Astrocyte (in vitro differentiated cells and primary cell): ENCODE measurements at regions not wholly inside any gene's neighbourhood (a gene's known extent, or its start where the extent isn't known, plus 50 kb on each side); places are given as distances from the start of the nearest gene placed in this dataset.

Source experiments
- CTCF ChIP-seq: IDR thresholded peaks from 2 replicates; pipeline ENCODE4 v1.5.1; 2011; ENCODE audit warnings: low read depth, mild to moderate bottlenecking, inconsistent platforms, low read length, moderate library complexity; ENCODE audit not compliant: insufficient read depth
- EZH2 ChIP-seq: IDR thresholded peaks from 2 replicates; pipeline ENCODE4 v1.6.1; 2012; ENCODE audit warnings: mild to moderate bottlenecking, low read length, inconsistent platforms; ENCODE audit not compliant: insufficient read depth

DNA sequence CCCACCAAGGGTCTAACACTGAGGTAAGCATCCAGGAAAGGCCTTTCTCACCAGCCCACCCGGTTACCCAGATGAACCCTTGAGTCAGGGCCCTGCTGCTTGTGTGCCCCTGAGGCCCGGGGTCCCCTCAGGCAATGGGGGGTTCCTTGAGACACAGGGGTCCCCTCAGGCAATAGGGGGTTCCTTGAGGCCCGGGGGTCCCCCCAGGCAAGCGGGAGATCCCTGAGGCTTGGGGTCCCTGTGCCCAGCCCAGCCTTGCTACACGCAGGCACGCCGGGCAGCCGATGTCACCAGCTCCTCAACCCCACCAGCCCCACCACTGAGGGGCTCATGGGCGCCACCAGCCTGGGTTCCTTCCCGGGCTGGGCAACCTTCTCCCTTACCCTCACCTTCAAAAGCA lies 247.2 kb downstream of the TTLL2 start:
- TF ChIP-seq EZH2, result no peak
- no peak for TF ChIP-seq CTCF
